ENCODE measurements at regions not wholly inside any gene's neighbourhood (a gene's known extent, or its start where the extent isn't known, plus 50 kb on each side); places are given as distances from the start of the nearest gene placed in this dataset.

GRCh38 chr1:209277662-209278061 lies 305.9 kb upstream of the CAMK1G start:
- TF ChIP-seq, protein P1, sequence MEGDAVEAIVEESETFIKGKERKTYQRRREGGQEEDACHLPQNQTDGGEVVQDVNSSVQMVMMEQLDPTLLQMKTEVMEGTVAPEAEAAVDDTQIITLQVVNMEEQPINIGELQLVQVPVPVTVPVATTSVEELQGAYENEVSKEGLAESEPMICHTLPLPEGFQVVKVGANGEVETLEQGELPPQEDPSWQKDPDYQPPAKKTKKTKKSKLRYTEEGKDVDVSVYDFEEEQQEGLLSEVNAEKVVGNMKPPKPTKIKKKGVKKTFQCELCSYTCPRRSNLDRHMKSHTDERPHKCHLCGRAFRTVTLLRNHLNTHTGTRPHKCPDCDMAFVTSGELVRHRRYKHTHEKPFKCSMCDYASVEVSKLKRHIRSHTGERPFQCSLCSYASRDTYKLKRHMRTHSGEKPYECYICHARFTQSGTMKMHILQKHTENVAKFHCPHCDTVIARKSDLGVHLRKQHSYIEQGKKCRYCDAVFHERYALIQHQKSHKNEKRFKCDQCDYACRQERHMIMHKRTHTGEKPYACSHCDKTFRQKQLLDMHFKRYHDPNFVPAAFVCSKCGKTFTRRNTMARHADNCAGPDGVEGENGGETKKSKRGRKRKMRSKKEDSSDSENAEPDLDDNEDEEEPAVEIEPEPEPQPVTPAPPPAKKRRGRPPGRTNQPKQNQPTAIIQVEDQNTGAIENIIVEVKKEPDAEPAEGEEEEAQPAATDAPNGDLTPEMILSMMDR (IDR thresholded peaks at IDR 0.05; ENCODE audit: borderline replicate concordance, extremely low read depth, insufficient read depth), result no peak

DNA sequence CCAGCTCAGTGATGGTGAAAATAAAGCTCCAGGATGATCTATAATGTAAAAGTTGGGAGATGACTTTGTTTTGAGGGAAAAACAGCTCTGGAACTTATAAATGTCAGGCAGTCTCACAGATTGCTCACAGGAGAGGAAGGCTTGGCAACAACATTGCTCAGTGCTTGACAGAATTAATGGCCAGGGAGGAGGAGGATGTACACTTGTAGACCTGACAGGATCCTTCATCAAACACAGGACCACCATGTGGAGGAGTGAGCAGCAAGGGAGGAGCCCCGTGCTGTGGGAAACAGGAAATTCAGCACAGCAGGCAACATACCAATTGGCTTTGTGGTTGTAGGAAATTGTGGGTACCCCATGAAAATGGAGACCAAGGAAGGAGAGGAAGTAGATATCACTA lies 291.8 kb upstream of the CAMK1G start:
- DNase-seq, result peak in 2 of 5 donors; percentile 36 to 40
- Histone ChIP-seq H3K36me3 (ENCODE audit: control insufficient read depth in 2 of 3, insufficient read depth in 3 of 3, low read length in 3 of 3) (no peaks in the 10 kb centered on the region), H3K27me3 (ENCODE audit: control insufficient read depth, insufficient read depth, low read length) (no peaks in the 10 kb centered on the region), H3K9me3 (ENCODE audit: control insufficient read depth in 2 of 3, insufficient read depth in 1 of 3, low read length in 3 of 3) (no peaks in the 10 kb centered on the region), H3K4me3 (ENCODE audit: low read length in 3 of 3) (no peak overlapping the region), H3K4me1 (ENCODE audit: control insufficient read depth in 2 of 3, insufficient read depth in 2 of 3, low read depth in 1 of 3, low read length in 3 of 3) (no peaks in the 10 kb centered on the region), H3K27ac (ENCODE audit: low read depth in 2 of 2, low read length in 2 of 2) (no peak overlapping the region), H3K9ac (ENCODE audit: low read length in 3 of 3) (no peak overlapping the region)
- intact Hi-C loops (cut with DNase I), result no loop called here
- FAIRE-seq, result no peak
- TF ChIP-seq, protein P1 (IDR thresholded peaks at IDR 0.05; ENCODE audit: borderline replicate concordance, extremely low read depth, insufficient read depth), result no peak

More at GRCh38 chr1:209277662-209278061, 305.9 kb upstream of the CAMK1G start:
- Histone ChIP-seq H3K27ac (ENCODE audit: low read depth in 2 of 2, low read length in 2 of 2) (no peak overlapping the region), H3K9me3 (ENCODE audit: control insufficient read depth in 2 of 3, insufficient read depth in 1 of 3, low read length in 3 of 3) (peaks cover 0 to 6% (median 0%) of the 10 kb centered on the region in 3 donors), H3K27me3 (ENCODE audit: control insufficient read depth, insufficient read depth, low read length) (no peaks in the 10 kb centered on the region), H3K36me3 (ENCODE audit: control insufficient read depth in 2 of 3, insufficient read depth in 3 of 3, low read length in 3 of 3) (no peaks in the 10 kb centered on the region), H3K9ac (ENCODE audit: low read length in 3 of 3) (no peak overlapping the region), H3K4me1 (ENCODE audit: control insufficient read depth in 2 of 3, insufficient read depth in 2 of 3, low read depth in 1 of 3, low read length in 3 of 3) (no peaks in the 10 kb centered on the region), H3K4me3 (ENCODE audit: low read length in 3 of 3) (no peak overlapping the region)
- intact Hi-C loops (cut with DNase I), result no loop called here
- FAIRE-seq (no peak), DNase-seq (no peak)

- Histone ChIP-seq H3K36me3 (ENCODE audit: control insufficient read depth in 2 of 3, insufficient read depth in 3 of 3, low read length in 3 of 3) (no peaks in the 10 kb centered on the region), H3K27me3 (ENCODE audit: control insufficient read depth, insufficient read depth, low read length) (no peaks in the 10 kb centered on the region), H3K4me3 (ENCODE audit: low read length in 3 of 3) (no peak overlapping the region), H3K9ac (ENCODE audit: low read length in 3 of 3) (no peak overlapping the region), H3K27ac (ENCODE audit: low read depth in 2 of 2, low read length in 2 of 2) (no peak overlapping the region), H3K9me3 (ENCODE audit: control insufficient read depth in 2 of 3, insufficient read depth in 1 of 3, low read length in 3 of 3) (no peaks in the 10 kb centered on the region), H3K4me1 (ENCODE audit: control insufficient read depth in 2 of 3, insufficient read depth in 2 of 3, low read depth in 1 of 3, low read length in 3 of 3) (no peaks in the 10 kb centered on the region)
- peak in 1 of 5 donors; percentile 33 for DNase-seq
- no peak for FAIRE-seq
- TF ChIP-seq, protein P1 (IDR thresholded peaks at IDR 0.05; ENCODE audit: borderline replicate concordance, extremely low read depth, insufficient read depth), result no peak
- intact Hi-C loops (cut with DNase I), result no loop called here
Observed at GRCh38 chr1:209302779-209303568, 280.5 kb upstream of the CAMK1G start.
